ENCODE measurements at regions not wholly inside any gene's neighbourhood (a gene's known extent, or its start where the extent isn't known, plus 50 kb on each side); places are given as distances from the start of the nearest gene placed in this dataset.

- TF ChIP-seq CTCF (IDR thresholded peaks at IDR 0.05), result no peak
- no peak overlapping the region for H3K27ac ChIP-seq
- no peak for DNase-seq
- H3K4me1 ChIP-seq, result no peaks in the 10 kb centered on the region
- peaks cover 0 to 6% (median 5%) of the 10 kb centered on the region in 3 donors for H3K9me3 ChIP-seq
- no peaks in the 10 kb centered on the region for H3K36me3 ChIP-seq
- intact Hi-C loops (cut with DNase I; ENCODE audit: low total_unique reads), result no loop called here
- H3K4me3 ChIP-seq, result no peak overlapping the region
- no peaks in the 10 kb centered on the region for H3K27me3 ChIP-seq
These were observed 167.7 kb downstream of the ACTL7B start for GRCh38 chr9:108688051-108688450.

- Histone ChIP-seq H3K9me3 (peaks cover 0 to 6% (median 5%) of the 10 kb centered on the region in 3 donors), H3K4me3 (no peak overlapping the region), H3K36me3 (no peaks in the 10 kb centered on the region), H3K4me1 (no peaks in the 10 kb centered on the region), H3K27ac (no peak overlapping the region), H3K27me3 (no peaks in the 10 kb centered on the region)
- TF ChIP-seq CTCF (IDR thresholded peaks at IDR 0.05), result no peak
- intact Hi-C loops (cut with DNase I; ENCODE audit: low total_unique reads), result no loop called here
- no peak for DNase-seq
These were observed 168.5 kb downstream of the ACTL7B start for GRCh38 chr9:108687006-108687987.

- H3K27ac ChIP-seq, result no peak overlapping the region
- no peaks in the 10 kb centered on the region for H3K4me1 ChIP-seq
- no peaks in the 10 kb centered on the region for H3K27me3 ChIP-seq
- intact Hi-C loops (cut with DNase I; ENCODE audit: low total_unique reads), result no loop called here
- TF ChIP-seq CTCF (IDR thresholded peaks at IDR 0.05), result no peak
- no peaks in the 10 kb centered on the region for H3K36me3 ChIP-seq
- no peak for DNase-seq
- H3K4me3 ChIP-seq, result no peak overlapping the region
- H3K9me3 ChIP-seq, result peaks cover 0 to 6% (median 5%) of the 10 kb centered on the region in 3 donors
These were observed 171.3 kb downstream of the ACTL7B start for GRCh38 chr9:108684288-108685025.

- H3K36me3 ChIP-seq, result no peaks in the 10 kb centered on the region
- intact Hi-C loops (cut with DNase I; ENCODE audit: low total_unique reads), result no loop called here
- no peak overlapping the region for H3K27ac ChIP-seq
- DNase-seq, result no peak
- no peaks in the 10 kb centered on the region for H3K27me3 ChIP-seq
- H3K4me1 ChIP-seq, result no peaks in the 10 kb centered on the region
- H3K9me3 ChIP-seq, result peaks cover 0 to 6% (median 5%) of the 10 kb centered on the region in 3 donors
- no peak overlapping the region for H3K4me3 ChIP-seq
- TF ChIP-seq CTCF (IDR thresholded peaks at IDR 0.05), result no peak
These were observed 172.5 kb downstream of the ACTL7B start for GRCh38 chr9:108683245-108683644.

- no peak for TF ChIP-seq CTCF (IDR thresholded peaks at IDR 0.05)
- no peak for DNase-seq
- Histone ChIP-seq H3K27ac (no peak overlapping the region), H3K27me3 (no peaks in the 10 kb centered on the region), H3K9me3 (peaks cover 0 to 6% (median 5%) of the 10 kb centered on the region in 3 donors), H3K4me3 (no peak overlapping the region), H3K36me3 (no peaks in the 10 kb centered on the region), H3K4me1 (no peaks in the 10 kb centered on the region)
- intact Hi-C loops (cut with DNase I; ENCODE audit: low total_unique reads), result no loop called here
These were observed 173.8 kb downstream of the ACTL7B start for GRCh38 chr9:108681851-108682590.
